Loucy (cell line): ENCODE measurements at regions not wholly inside any gene's neighbourhood (a gene's known extent, or its start where the extent isn't known, plus 50 kb on each side); places are given as distances from the start of the nearest gene placed in this dataset.

Source experiments
- H2AFZ ChIP-seq: fragments of 200-600 bp; sonication (generic); 2 replicates; pipeline ENCODE4 v1.6.0; 2016; ENCODE audit warnings: antibody characterized with exemption, mild to moderate bottlenecking, low read length, moderate library complexity
- H3F3A ChIP-seq: fragments of 200-600 bp; 2 replicates; pipeline ENCODE4 v1.6.0; 2016; ENCODE audit warnings: antibody characterized with exemption, low read depth, mild to moderate bottlenecking
- H3K27me3 ChIP-seq: fragments of 200-600 bp; sonication (generic); 2 replicates; pipeline ENCODE4 v1.6.1; 2014; ENCODE audit warnings: low read length, mild to moderate bottlenecking; ENCODE audit not compliant: insufficient read depth, poor library complexity, severe bottlenecking
- H3K36me3 ChIP-seq: fragments of 200-600 bp; sonication (generic); 2 replicates; pipeline ENCODE4 v1.6.1; 2016; ENCODE audit warnings: low read length; ENCODE audit not compliant: insufficient read depth
- H3K4me1 ChIP-seq: fragments of 200-600 bp; sonication (generic); 2 replicates; pipeline ENCODE4 v1.5.1; 2014; ENCODE audit warnings: low read length, mild to moderate bottlenecking; ENCODE audit not compliant: insufficient read depth, poor library complexity, severe bottlenecking
- H3K4me2 ChIP-seq: fragments of 200-600 bp; sonication (generic); 2 replicates; pipeline ENCODE4 v1.6.0; 2014; ENCODE audit warnings: antibody characterized with exemption, low read length, low read depth, mild to moderate bottlenecking; ENCODE audit not compliant: poor library complexity, severe bottlenecking
- H3K4me3 ChIP-seq: fragments of 200-600 bp; sonication (generic); 2 replicates; pipeline ENCODE4 v1.5.1; 2014; ENCODE audit warnings: low read length, mild to moderate bottlenecking, mixed read lengths; ENCODE audit not compliant: poor library complexity, severe bottlenecking
- H3K79me2 ChIP-seq: fragments of 200-600 bp; sonication (generic); 2 replicates; pipeline ENCODE4 v1.6.1; 2014; ENCODE audit warnings: low read length; ENCODE audit not compliant: insufficient read depth
- H3K9ac ChIP-seq: fragments of 200-600 bp; sonication (generic); 2 replicates; pipeline ENCODE4 v1.6.0; 2014; ENCODE audit warnings: mild to moderate bottlenecking, low read depth, low read length, moderate library complexity; ENCODE audit not compliant: poor library complexity, severe bottlenecking
- H3K9me2 ChIP-seq: fragments of 200-600 bp; sonication (generic); replicated peaks from 2 replicates; pipeline ENCODE4 v1.6.1; 2016; ENCODE audit warnings: low read depth, low read length, mixed read lengths
- H3K9me3 ChIP-seq: fragments of 200-600 bp; sonication (generic); 2 replicates; pipeline ENCODE4 v1.6.1; 2014; ENCODE audit warnings: mild to moderate bottlenecking, antibody characterized with exemption, low read length, low read depth; ENCODE audit not compliant: insufficient read depth
- H4K20me1 ChIP-seq: fragments of 200-600 bp; sonication (generic); 2 replicates; pipeline ENCODE4 v1.6.0; 2014; ENCODE audit warnings: antibody characterized with exemption, low read length, mild to moderate bottlenecking; ENCODE audit not compliant: insufficient read depth, poor library complexity, severe bottlenecking
- CTCF ChIP-seq: fragments of 200-600 bp; sonication (generic); conservative IDR thresholded peaks from 2 replicates; pipeline ENCODE4 v1.5.1; 2014; ENCODE audit warnings: mild to moderate bottlenecking, antibody characterized with exemption, low read length
- EZH2phosphoT487 ChIP-seq: fragments of 200-600 bp; IDR thresholded peaks from 2 replicates; pipeline ENCODE4 v1.6.1; 2018; ENCODE audit warnings: antibody characterized with exemption, mild to moderate bottlenecking, moderate library complexity, borderline replicate concordance

- no peak overlapping the region for H3K9ac ChIP-seq
- H3F3A ChIP-seq: no peaks in the 10 kb centered on the region; the same call in 1 of the 2 replicates
- H3K4me1 ChIP-seq: peaks cover 15% of the 10 kb centered on the region
- no peaks in the 10 kb centered on the region for H3K9me2 ChIP-seq
- no peaks in the 10 kb centered on the region for H3K36me3 ChIP-seq
- no peak overlapping the region for H3K4me3 ChIP-seq
- no peaks in the 10 kb centered on the region for H3K27me3 ChIP-seq
- H3K4me2 ChIP-seq: no peak overlapping the region
- H3K9me3 ChIP-seq: no peaks in the 10 kb centered on the region
- no peaks in the 10 kb centered on the region for H4K20me1 ChIP-seq
- TF ChIP-seq CTCF: no peak
- no peak for TF ChIP-seq EZH2phosphoT487
- no peak overlapping the region for H2AFZ ChIP-seq
- no peaks in the 10 kb centered on the region for H3K79me2 ChIP-seq
Measured at GRCh38 chr4:81602854-81603253, 131.1 kb upstream of the RASGEF1B start.

GRCh38 chr4:81601358-81601694 lies 129.6 kb upstream of the RASGEF1B start:
- Histone ChIP-seq H3K36me3 (no peaks in the 10 kb centered on the region), H3F3A (no peaks in the 10 kb centered on the region), H3K27me3 (no peaks in the 10 kb centered on the region), H3K9me3 (no peaks in the 10 kb centered on the region), H3K4me2 (no peak overlapping the region), H4K20me1 (no peaks in the 10 kb centered on the region), H3K9me2 (no peaks in the 10 kb centered on the region), H3K79me2 (no peaks in the 10 kb centered on the region), H2AFZ (0 out of 2 replicates have a peak overlapping the region, but pooled peaks have one; percentile 8), H3K4me1 (peaks cover 1% of the 10 kb centered on the region), H3K4me3 (no peak overlapping the region), H3K9ac (no peak overlapping the region)
- TF ChIP-seq EZH2phosphoT487 (no peak), CTCF (no peak)

GRCh38 chr4:81600520-81601357 lies 129.0 kb upstream of the RASGEF1B start:
- no peak overlapping the region for H3K9ac ChIP-seq
- H3K9me3 ChIP-seq: no peaks in the 10 kb centered on the region
- H3K79me2 ChIP-seq: no peaks in the 10 kb centered on the region
- H3K9me2 ChIP-seq: no peaks in the 10 kb centered on the region
- H3K4me2 ChIP-seq: no peak overlapping the region
- 0 out of 2 replicates have a peak overlapping the region, but pooled peaks have one; percentile 8 for H2AFZ ChIP-seq
- H4K20me1 ChIP-seq: no peaks in the 10 kb centered on the region
- H3F3A ChIP-seq: no peaks in the 10 kb centered on the region
- H3K4me3 ChIP-seq: no peak overlapping the region
- H3K36me3 ChIP-seq: no peaks in the 10 kb centered on the region
- no peaks in the 10 kb centered on the region for H3K27me3 ChIP-seq
- peaks cover under 1% of the 10 kb centered on the region for H3K4me1 ChIP-seq
- TF ChIP-seq CTCF (no peak), EZH2phosphoT487 (no peak)
